ENCODE measurements at regions not wholly inside any gene's neighbourhood (a gene's known extent, or its start where the extent isn't known, plus 50 kb on each side); places are given as distances from the start of the nearest gene placed in this dataset.

- TF ChIP-seq BCL11A (IDR thresholded peaks at IDR 0.05; ENCODE audit: low read depth in 2 of 2, low read length in 2 of 2), result no peak
- no peak for TF ChIP-seq NRF1 (IDR thresholded peaks at IDR 0.05; ENCODE audit: low read depth, low read length)
- TF ChIP-seq JUND (IDR thresholded peaks at IDR 0.05; ENCODE audit: low read length), result no peak
- no peak for TF ChIP-seq YY1 (IDR thresholded peaks at IDR 0.05; ENCODE audit: low read depth, low read length)
- no peak for TF ChIP-seq CHD2 (IDR thresholded peaks at IDR 0.05; ENCODE audit: low read length)
- no peak for TF ChIP-seq BACH1 (IDR thresholded peaks at IDR 0.05; ENCODE audit: low read length)
- TF ChIP-seq RXRA (IDR thresholded peaks at IDR 0.05; ENCODE audit: insufficient read depth, low read depth, low read length), result no peak
- no peak for TF ChIP-seq SIRT6 (IDR thresholded peaks at IDR 0.05; ENCODE audit: low read length)
- TF ChIP-seq GTF2F1 (IDR thresholded peaks at IDR 0.05; ENCODE audit: borderline replicate concordance, low read depth, low read length), result no peak
- TF ChIP-seq SRF (IDR thresholded peaks at IDR 0.05; ENCODE audit: low read depth, low read length), result no peak
- TF ChIP-seq HDAC2 (IDR thresholded peaks at IDR 0.05; ENCODE audit: borderline replicate concordance in 1 of 2, low read depth in 2 of 2, low read length in 2 of 2), result no peak
- Histone ChIP-seq H2BK120ac (replicated peaks; ENCODE audit: low read depth, low read length) (no peak overlapping the region), H3K9me3 (ENCODE audit: insufficient read depth in 2 of 2, low read depth in 1 of 2, low read length in 1 of 2) (peaks cover 4 to 5% of the 10 kb centered on the region in 2 experiments; a peak in 3 of 4 replicates), H3K23ac (ENCODE audit: insufficient read length) (no peak overlapping the region), H2AK5ac (ENCODE audit: low read depth, low read length) (no peak overlapping the region), H3K36me3 (ENCODE audit: control insufficient read depth in 2 of 4, insufficient read depth in 4 of 4, low read length in 3 of 4) (no peaks in the 10 kb centered on the region; a peak in 1 of 8 replicates), H3K27me3 (replicated peaks in 1 of 4; ENCODE audit: control insufficient read depth in 3 of 4, extremely low read depth in 1 of 4, insufficient read depth in 3 of 4, low read length in 3 of 4) (no peaks in the 10 kb centered on the region), H2AFZ (ENCODE audit: low read length) (no peak overlapping the region; the same call in 1 of the 2 replicates), H3K23me2 (ENCODE audit: low read depth, low read length) (no peaks in the 10 kb centered on the region), H3K56ac (replicated peaks; ENCODE audit: insufficient read length, low read depth, low read length) (no peak overlapping the region), H3K79me2 (ENCODE audit: control insufficient read depth in 1 of 2, insufficient read depth in 2 of 2, low read length in 2 of 2) (no peaks in the 10 kb centered on the region), H4K8ac (ENCODE audit: extremely low read depth, insufficient read depth, low read length) (no peak overlapping the region), H4K91ac (replicated peaks; ENCODE audit: insufficient read length, low read length) (no peak overlapping the region), H2BK5ac (ENCODE audit: low read depth, low read length) (no peak overlapping the region), H3K9ac (replicated peaks in 1 of 4; ENCODE audit: extremely low read depth in 1 of 4, low read depth in 3 of 4, low read length in 3 of 4) (no peak overlapping the region), H3K14ac (ENCODE audit: insufficient read length) (no peak overlapping the region), H4K5ac (ENCODE audit: insufficient read length, low read depth, low read length) (no peak overlapping the region), H2BK15ac (ENCODE audit: low read length) (no peak overlapping the region), H3K4me1 (replicated peaks in 1 of 4; ENCODE audit: control insufficient read depth in 3 of 4, insufficient read depth in 4 of 4, low read length in 3 of 4) (no peaks in the 10 kb centered on the region), H4K20me1 (replicated peaks in 1 of 2; ENCODE audit: control insufficient read depth in 1 of 2, insufficient read depth in 2 of 2, low read length in 2 of 2) (no peaks in the 10 kb centered on the region), H3K4ac (replicated peaks; ENCODE audit: insufficient read length, low read depth, low read length) (peak overlapping the region; percentile 69), H2BK12ac (ENCODE audit: low read depth, low read length) (no peak overlapping the region), H3K27ac (ENCODE audit: low read depth, low read length) (no peak overlapping the region), H3K79me1 (ENCODE audit: low read depth, low read length) (no peaks in the 10 kb centered on the region), H2BK20ac (ENCODE audit: low read length) (no peak overlapping the region), H3K18ac (ENCODE audit: extremely low read depth, low read length) (no peak overlapping the region), H3K4me3 (ENCODE audit: extremely low read depth in 1 of 4, insufficient read depth in 2 of 4, low read depth in 3 of 4, low read length in 4 of 4) (no peak overlapping the region), H3K4me2 (ENCODE audit: insufficient read depth in 1 of 2, low read depth in 2 of 2, low read length in 2 of 2) (no peak overlapping the region)
- DNase-seq (ENCODE audit: low read depth in 1 of 2, low spot score in 2 of 2), result no peak
- POLR2A ChIA-PET (ENCODE audit: partially characterized antibody), result no interaction called here
- CTCF ChIA-PET (ENCODE audit: partially characterized antibody), result no interaction called here
- no peak for FAIRE-seq
- WGBS, 2 experiments (ENCODE audit: extremely low coverage in 1 of 2, insufficient coverage in 1 of 2, insufficient read length in 1 of 2, insufficient replicate concordance in 2 of 2, low coverage in 1 of 2, low lambda C conversion rate in 2 of 2, missing lambda C conversion rate in 1 of 2), result 87% methylated on average over 2 of the region's 2 CpGs; no CpG with 5 or more reads in 1 of the 2 experiments
Measured at GRCh38 chr5:82905986-82906385, 171.2 kb downstream of the TMEM167A start.

All from H1 (cell line).